CD4-positive, alpha-beta T cell treated with Interleukin-6 at 100 ng/mL for 8 hours (primary cell): ENCODE measurements at regions not wholly inside any gene's neighbourhood (a gene's known extent, or its start where the extent isn't known, plus 50 kb on each side); places are given as distances from the start of the nearest gene placed in this dataset.
"Not testable (repeated sequence)": the region's sequence is repeated elsewhere in the genome, so short reads cannot be mapped to it uniquely, and the experiment has no call there.

Experiments used
- DNase-seq: peaks from one replicate; pipeline ENCODE4 v3.0.0-alpha.2; 2020; ENCODE audit warnings: mixed read lengths, low spot score

GRCh38 chr9:65395789-65396188, 110.8 kb upstream of the FOXD4L5 start:
- DNase-seq, result not testable (repeated sequence)

DNA sequence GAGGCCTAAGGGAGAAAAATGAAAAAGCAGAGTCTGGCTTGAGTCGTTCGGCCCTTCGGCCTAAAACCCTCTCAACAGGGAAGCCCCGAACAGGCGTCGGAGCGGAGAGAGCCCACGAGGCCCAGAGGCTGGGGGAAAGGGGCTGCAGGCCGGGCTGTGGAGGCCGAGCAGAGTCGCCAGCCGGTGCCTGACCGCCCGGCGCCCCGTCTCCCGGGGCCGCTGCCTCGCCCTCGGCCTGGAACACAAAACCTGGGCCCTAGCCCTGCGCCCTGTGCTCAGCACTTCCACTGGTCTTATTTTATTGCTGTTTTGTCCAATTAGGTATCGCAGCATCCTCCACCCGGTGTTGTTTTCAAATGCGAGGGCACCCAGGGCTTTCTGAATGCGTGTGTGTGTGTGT, 110.1 kb upstream of the FOXD4L5 start:
- DNase-seq, result not testable (repeated sequence)

DNA sequence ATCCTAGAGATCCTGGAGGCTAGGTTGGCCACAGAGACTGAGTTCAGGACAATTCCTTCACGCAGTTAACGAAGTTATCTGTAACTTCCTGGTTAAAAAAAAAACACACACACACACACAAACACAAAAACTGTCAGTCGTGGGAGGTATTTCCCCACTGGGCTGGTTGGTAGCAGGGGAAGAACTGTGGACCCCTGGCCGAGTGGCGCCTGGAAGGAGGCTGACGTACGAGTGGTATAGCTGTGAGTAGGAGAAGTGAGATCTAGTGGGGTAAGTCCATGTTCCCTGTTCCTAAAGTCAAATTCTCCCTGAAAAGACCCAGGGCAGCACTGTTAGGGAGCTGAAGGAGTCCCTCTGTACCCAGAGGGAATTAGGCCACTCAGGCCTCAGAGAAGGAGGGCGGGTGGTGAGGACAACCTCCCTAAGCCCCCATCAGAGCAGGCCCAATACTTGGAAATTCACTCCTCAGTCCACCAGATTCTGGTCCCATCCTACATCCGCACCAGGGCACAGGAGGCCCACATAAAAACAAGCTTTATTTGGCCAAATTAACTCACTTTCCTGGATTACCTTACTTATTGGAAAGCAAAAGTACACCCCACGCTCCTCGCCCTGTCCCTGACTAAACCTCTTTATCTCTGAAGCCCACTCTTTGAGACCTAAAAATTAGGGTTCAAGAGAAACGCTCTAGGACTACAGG, 108.3 kb upstream of the FOXD4L5 start:
- DNase-seq, result not testable (repeated sequence)

DNA sequence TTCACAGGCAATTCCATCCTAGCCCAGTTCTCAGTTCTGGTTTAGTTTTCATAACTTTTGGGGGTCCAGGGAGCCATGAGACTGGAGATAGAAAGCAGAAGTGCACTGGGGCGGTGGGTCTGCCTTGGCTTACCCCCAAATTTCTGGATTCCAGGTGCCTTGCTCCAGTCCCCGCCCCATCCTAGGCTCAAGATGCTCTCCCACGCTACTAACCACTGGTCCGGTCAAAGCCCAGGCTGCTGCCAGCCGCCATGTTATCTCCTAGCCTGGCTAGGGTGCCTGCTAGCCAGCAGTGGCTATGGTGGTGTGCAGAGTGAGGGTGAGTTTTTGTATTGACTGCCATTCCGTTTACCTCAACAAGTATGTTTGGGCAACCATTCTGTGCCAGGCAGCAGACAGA, 107.6 kb upstream of the FOXD4L5 start:
- DNase-seq, result not testable (repeated sequence)

GRCh38 chr9:65389710-65390109, 104.7 kb upstream of the FOXD4L5 start:
- not testable (repeated sequence) for DNase-seq

- not testable (repeated sequence) for DNase-seq
Observed at GRCh38 chr9:65389216-65389615, 104.2 kb upstream of the FOXD4L5 start.

GRCh38 chr9:65386699-65387098, 101.7 kb upstream of the FOXD4L5 start:
- peak; percentile 62 for DNase-seq

DNA sequence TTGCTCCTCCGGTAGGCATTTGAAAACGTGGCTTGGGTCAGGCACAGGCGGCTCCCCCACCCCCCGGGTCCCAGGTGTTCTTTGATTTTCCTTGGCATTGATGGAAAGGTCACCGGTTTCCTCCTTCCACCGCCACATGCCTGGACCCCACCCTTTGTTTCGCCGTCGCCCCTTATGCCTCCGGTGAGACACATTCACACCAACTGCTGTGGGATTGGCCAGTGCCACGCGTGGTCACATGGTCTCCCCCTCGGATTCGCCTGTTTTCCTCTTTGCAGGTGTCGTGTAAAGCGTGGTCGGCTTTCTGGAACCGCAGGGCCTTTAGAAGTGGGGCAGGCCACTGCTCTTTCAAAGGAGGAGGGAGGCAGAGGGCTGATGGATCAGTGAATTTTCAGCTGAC, 101.2 kb upstream of the FOXD4L5 start:
- not testable (repeated sequence) for DNase-seq

GRCh38 chr9:65385655-65386024, 100.6 kb upstream of the FOXD4L5 start:
- not testable (repeated sequence) for DNase-seq

GRCh38 chr9:65384759-65385654, 100.0 kb upstream of the FOXD4L5 start:
- not testable (repeated sequence) for DNase-seq

DNA sequence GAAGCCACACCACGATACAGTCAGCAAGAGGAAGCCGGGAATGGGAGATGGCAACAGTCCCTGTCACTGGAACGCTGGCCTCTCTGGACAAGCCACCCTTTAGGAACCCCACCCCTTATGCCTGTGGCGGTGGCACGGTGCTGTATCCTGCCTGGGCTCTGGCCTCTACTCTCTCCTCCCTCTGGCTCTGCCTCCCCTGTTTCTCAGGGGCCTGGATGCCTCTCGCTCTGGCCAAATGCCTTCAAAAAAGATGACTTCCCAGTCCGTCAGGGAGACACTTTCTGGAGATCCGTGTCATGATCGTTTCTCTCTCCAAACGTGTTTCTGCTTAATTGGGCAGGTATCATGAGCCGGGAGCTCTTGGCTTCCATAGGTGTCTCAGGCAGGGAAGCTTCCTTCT, 99.1 kb upstream of the FOXD4L5 start:
- DNase-seq, result not testable (repeated sequence)

DNA sequence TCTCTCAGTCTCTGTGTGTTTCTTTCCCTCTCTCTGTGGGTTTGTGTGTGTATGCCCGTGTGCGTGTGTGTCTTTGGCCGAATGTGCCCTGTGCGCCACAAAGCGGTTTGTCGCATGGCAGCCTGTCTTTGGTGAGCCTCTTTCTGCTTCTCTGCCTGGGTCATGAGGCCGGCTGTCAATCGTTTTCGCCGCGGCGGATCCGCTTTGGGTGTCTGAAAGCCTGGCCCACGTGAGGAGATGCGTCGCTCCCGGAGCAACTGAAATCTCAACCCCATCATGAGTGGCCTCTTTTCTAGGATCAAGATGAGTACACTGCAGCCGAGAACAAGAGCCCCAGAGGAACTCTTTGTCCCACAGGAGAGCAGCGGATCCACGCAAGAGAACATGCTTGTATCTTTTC, 98.6 kb upstream of the FOXD4L5 start:
- DNase-seq, result not testable (repeated sequence)

DNA sequence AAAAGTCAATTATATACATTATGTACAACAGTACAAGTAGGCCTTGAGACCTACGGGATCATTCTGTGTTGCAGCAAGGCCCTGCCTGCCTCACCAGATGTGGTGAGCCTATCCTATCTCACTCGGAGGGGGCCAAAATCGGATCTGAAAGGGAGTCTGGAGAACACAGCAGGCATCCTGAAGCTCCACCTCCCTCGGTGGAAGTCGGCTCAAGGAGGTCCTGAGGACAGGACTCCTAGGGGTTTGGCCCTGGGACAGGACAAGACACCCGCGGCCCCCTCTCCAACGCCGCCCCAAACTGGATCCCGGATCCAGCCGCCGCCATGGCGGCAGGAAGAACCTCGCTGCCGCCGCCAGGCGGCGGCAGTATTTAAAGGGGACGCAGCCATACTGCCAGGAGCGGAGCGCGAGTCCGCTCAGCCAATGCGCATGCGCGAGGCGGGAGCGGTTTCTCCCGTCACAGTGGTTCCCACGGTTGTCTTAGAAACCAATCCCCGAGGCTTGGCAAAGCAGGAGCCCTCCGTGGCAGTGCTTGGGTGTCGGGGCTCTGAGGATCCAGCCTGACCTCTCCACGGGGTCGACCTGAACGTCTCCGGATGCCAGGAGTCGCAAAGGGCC, 97.8 kb upstream of the FOXD4L5 start:
- DNase-seq, result not testable (repeated sequence)
